ENCODE measurements at regions not wholly inside any gene's neighbourhood (a gene's known extent, or its start where the extent isn't known, plus 50 kb on each side); places are given as distances from the start of the nearest gene placed in this dataset.
"Not testable (repeated sequence)": the region's sequence is repeated elsewhere in the genome, so short reads cannot be mapped to it uniquely, and the experiment has no call there.

GRCh38 chrX:123002844-123003243, 181.2 kb upstream of the GRIA3 start:
- TF ChIP-seq POLR2A, CTCF (IDR thresholded peaks at IDR 0.05): not testable (repeated sequence)

Measured in ovary (tissue), 3 donors.